ENCODE measurements at regions not wholly inside any gene's neighbourhood (a gene's known extent, or its start where the extent isn't known, plus 50 kb on each side); places are given as distances from the start of the nearest gene placed in this dataset.

- TF ChIP-seq CTCF (IDR thresholded peaks at IDR 0.05) (no peak), POLR2AphosphoS5 (IDR thresholded peaks at IDR 0.05) (no peak), POLR2A (IDR thresholded peaks at IDR 0.05) (no peak), EP300 (IDR thresholded peaks at IDR 0.05) (no peak)
These were observed 54.4 kb upstream of the HGFAC start for GRCh38 chr4:3387154-3387942.

GRCh38 chr4:3387943-3388361 is 53.8 kb upstream of the HGFAC start:
- DNase-seq = peak; percentile 93
- 18 to 59% methylated on average over 12 of the region's 12 CpGs for WGBS, 2 donors
- Histone ChIP-seq H3K36me3 (no peaks in the 10 kb centered on the region), H3K4me3 (peak overlapping the region in 3 of 4 donors; percentile 30 to 39 (median 31)), H3K9me3 (no peaks in the 10 kb centered on the region), H3K27me3 (no peaks in the 10 kb centered on the region), H3K27ac (peak overlapping the region; percentile 72 to 76 (median 74)), H3K4me1 (peaks cover 0 to 33% (median 28%) of the 10 kb centered on the region in 4 donors)
- intact Hi-C loops (cut with DNase I) = no loop called here
- TF ChIP-seq EP300 (IDR thresholded peaks at IDR 0.05) (no peak), POLR2A (IDR thresholded peaks at IDR 0.05) (no peak), CTCF (IDR thresholded peaks at IDR 0.05) (no peak), POLR2AphosphoS5 (IDR thresholded peaks at IDR 0.05) (no peak)

More at GRCh38 chr4:3387154-3387942, 54.4 kb upstream of the HGFAC start:
- Histone ChIP-seq H3K9me3 (no peaks in the 10 kb centered on the region), H3K4me3 (peak overlapping the region in 3 of 4 donors; percentile 30 to 39 (median 31)), H3K27me3 (no peaks in the 10 kb centered on the region), H3K27ac (peak overlapping the region; percentile 72 to 76 (median 74)), H3K4me1 (peaks cover 0 to 33% (median 28%) of the 10 kb centered on the region in 4 donors), H3K36me3 (no peaks in the 10 kb centered on the region)
- peak; percentile 61 for DNase-seq
- intact Hi-C loops (cut with DNase I) = no loop called here
- WGBS, 2 donors = 74 to 85% methylated on average over 15 of the region's 15 CpGs

- H3K4me3 ChIP-seq = peak overlapping the region in 3 of 4 donors; percentile 30 to 39 (median 31)
These were observed 53.1 kb upstream of the HGFAC start for GRCh38 chr4:3388471-3389232.

GRCh38 chr4:3389233-3390215 is 52.2 kb upstream of the HGFAC start:
- Histone ChIP-seq H3K27ac (peak overlapping the region; percentile 72 to 76 (median 74)), H3K4me1 (peaks cover 0 to 33% (median 28%) of the 10 kb centered on the region in 4 donors), H3K36me3 (no peaks in the 10 kb centered on the region), H3K9me3 (no peaks in the 10 kb centered on the region), H3K4me3 (peak overlapping the region in 3 of 4 donors; percentile 30 to 39 (median 31)), H3K27me3 (no peaks in the 10 kb centered on the region)
- DNase-seq = peak; percentile 61
- TF ChIP-seq CTCF (IDR thresholded peaks at IDR 0.05) = no peak
- 78 to 88% methylated on average over 32 of the region's 32 CpGs for whole genome bisulfite sequencing, 2 donors
- intact Hi-C loops (cut with DNase I) = no loop called here

More at GRCh38 chr4:3388471-3389232, 53.1 kb upstream of the HGFAC start:
- no peaks in the 10 kb centered on the region for H3K27me3 ChIP-seq
- peak overlapping the region; percentile 72 to 76 (median 74) for H3K27ac ChIP-seq
- no peaks in the 10 kb centered on the region for H3K9me3 ChIP-seq
- no peak for TF ChIP-seq POLR2A (IDR thresholded peaks at IDR 0.05)
- peak in 2 of 4 donors; percentile 31 to 39 for TF ChIP-seq POLR2AphosphoS5 (IDR thresholded peaks at IDR 0.05)
- H3K4me1 ChIP-seq = peaks cover 0 to 33% (median 28%) of the 10 kb centered on the region in 4 donors
- intact Hi-C loops (cut with DNase I) = no loop called here
- 35 to 67% methylated on average over 16 of the region's 16 CpGs for WGBS, 2 donors
- H3K36me3 ChIP-seq = no peaks in the 10 kb centered on the region
- DNase-seq = peak; percentile 71
